Activated naive CD4-positive, alpha-beta T cell treated with anti-CD3 and anti-CD28 coated beads, Interleukin-2, amount 50 U/mL, for 72 hours (primary cell): ENCODE measurements at regions not wholly inside any gene's neighbourhood (a gene's known extent, or its start where the extent isn't known, plus 50 kb on each side); places are given as distances from the start of the nearest gene placed in this dataset.
"Not testable (repeated sequence)": the region's sequence is repeated elsewhere in the genome, so short reads cannot be mapped to it uniquely, and the experiment has no call there.

Experiments used
- ATAC-seq, 2 donors: fragments of 150-1000 bp; cut with Tn5 transposase; 2 replicates each; pipeline ENCODE4 v1.10.0; 2021; ENCODE audit warnings: mild to moderate bottlenecking in 2 of 2, moderate library complexity in 2 of 2
- DNase-seq, 2 donors: peaks; one replicate each; pipeline ENCODE4 v3.0.0; 2021 to 2022; ENCODE audit warnings: low spot score in 2 of 2
- H3K27ac Mint-ChIP-seq, 2 donors: one replicate each; pipeline ENCODE4 v1.8.0; 2022; ENCODE audit warnings: mild to moderate bottlenecking in 2 of 2, mixed read lengths in 2 of 2
- H3K36me3 Mint-ChIP-seq, 2 donors: one replicate each; pipeline ENCODE4 v1.8.0; 2022; ENCODE audit warnings: mixed read lengths in 2 of 2
- H3K9me3 Mint-ChIP-seq, 2 donors: one replicate each; pipeline ENCODE4 v1.8.0; 2022; ENCODE audit warnings: mixed read lengths in 2 of 2

DNA sequence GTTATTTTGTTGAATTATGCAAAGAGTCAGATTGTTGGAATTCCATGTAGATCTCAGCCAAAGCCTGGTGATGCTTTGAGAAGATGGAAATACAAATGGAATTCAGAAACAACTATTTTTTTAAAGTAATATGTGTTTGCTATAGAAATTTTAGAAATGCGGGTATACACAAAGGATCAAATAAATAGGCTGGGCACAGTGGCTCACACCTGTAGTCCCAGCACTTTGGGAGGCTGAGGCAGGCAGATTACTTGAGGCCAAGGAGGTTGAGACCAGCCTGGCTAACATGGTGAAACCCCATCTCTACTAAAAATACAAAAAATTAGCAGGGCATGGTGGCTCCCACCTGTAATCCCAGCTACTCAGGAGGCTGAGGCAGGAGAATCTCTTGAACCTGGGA lies 155.1 kb downstream of the MYCN start:
- H3K36me3 Mint-ChIP-seq, DNase-seq, H3K9me3 Mint-ChIP-seq, ATAC-seq, H3K27ac Mint-ChIP-seq: not testable (repeated sequence)

DNA sequence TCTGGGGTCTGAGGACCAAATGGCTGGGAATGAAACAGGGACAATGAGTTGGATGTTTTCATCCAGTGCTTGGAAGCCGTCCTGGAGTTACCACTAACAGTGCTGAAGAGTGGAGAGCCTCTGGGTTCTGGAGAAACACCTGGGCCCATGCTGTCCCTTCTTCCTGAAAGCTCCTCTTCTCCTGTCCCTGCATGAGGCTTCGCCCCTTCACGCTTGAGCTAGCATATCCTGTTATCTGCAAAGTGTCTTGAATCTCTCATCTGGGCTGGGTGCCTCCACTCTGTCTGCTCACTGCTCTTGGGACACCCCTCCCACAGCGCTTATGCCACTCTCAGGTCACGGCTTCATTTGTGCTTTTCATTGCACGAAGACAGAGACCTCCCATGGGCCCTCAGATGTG lies 154.5 kb downstream of the MYCN start:
- Mint-ChIP-seq H3K9me3 (no peaks in the 10 kb centered on the region), H3K27ac (no peak overlapping the region), H3K36me3 (no peaks in the 10 kb centered on the region)
- DNase-seq: no peak
- ATAC-seq: no peak

DNA sequence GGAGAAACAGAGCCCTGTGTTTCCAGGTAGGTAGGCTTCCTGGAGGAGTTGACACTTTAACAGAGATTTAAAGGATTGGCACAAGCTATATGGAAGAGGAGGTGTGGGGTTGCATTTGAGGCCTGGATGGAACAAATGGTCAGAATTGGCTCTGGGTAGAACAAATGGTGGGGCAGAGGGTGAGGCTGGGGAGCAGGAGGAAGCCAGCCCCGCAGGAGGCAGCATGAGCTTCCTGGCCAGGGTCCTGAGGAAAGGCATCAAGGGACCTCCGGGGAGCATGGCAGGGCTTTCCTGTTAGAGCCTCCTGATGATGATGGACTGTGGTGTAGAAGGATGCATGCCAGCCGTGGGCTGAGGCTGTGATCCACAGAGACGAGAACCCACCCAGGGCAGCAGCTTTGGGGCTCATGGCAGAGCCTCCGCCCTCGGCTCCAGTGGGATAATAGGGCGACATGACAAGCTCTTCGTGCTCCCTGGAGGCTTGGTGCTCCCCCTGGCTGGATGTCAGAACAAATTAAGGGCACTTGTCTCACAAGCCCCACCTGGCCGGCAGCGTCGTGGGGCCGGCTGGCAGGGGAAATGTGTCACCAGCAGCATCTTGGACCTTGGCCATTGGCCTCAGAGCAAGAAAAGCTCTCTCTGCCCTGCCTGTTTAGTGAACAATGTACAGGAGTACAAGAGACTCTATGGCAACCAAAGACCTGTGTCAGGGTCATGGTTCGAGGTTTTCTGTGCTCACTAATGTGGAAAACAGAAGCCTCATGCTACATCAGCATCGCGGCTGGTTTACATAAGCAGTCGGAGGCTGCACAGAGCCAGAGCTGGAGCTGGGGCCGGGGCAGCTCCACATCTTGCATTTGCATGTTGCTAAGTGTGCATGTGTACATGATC lies 153.5 kb downstream of the MYCN start:
- DNase-seq: no peak

DNA sequence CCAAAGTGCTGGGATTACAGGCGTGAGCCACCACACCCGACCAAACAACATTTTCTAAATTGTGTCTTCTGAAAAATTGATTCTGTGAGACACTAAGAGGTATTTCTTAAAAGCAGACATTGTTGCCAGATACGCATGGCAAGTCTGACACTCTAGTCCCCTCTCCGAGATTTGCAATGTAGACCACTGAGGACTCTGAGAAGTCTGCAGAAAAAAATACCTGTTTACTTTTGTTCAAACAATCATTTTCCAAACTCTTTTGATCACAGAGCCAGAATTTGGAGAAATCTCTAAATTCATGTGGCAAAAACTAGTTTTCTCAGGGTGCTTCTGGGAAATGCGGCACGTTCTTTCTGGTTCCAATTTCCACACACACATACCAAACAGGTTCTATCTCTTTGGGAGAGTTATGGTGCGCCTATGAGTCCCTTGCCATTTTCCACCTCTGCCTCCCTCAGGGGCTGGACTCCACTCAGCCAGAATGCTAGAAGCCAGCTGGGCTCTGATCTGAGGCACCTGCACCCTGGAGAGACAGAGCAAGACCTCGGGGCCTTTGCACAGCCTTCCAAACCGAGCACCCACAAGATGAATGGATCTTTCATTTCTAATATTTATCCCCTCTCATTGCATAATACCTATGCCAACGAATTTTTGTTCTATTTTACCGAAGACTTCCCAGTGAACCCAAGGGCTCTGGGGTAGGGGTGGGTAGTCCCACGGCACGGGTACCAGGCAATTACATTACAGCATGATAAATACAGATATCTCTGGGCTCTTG lies 152.7 kb downstream of the MYCN start:
- no peak for ATAC-seq
- Mint-ChIP-seq H3K36me3 (no peaks in the 10 kb centered on the region), H3K9me3 (no peaks in the 10 kb centered on the region), H3K27ac (no peak overlapping the region)
- DNase-seq: no peak

More for the DNA sequence above, 153.5 kb downstream of the MYCN start:
- no peak for ATAC-seq
- no peaks in the 10 kb centered on the region for H3K9me3 Mint-ChIP-seq
- no peaks in the 10 kb centered on the region for H3K36me3 Mint-ChIP-seq
- H3K27ac Mint-ChIP-seq: no peak overlapping the region

DNA sequence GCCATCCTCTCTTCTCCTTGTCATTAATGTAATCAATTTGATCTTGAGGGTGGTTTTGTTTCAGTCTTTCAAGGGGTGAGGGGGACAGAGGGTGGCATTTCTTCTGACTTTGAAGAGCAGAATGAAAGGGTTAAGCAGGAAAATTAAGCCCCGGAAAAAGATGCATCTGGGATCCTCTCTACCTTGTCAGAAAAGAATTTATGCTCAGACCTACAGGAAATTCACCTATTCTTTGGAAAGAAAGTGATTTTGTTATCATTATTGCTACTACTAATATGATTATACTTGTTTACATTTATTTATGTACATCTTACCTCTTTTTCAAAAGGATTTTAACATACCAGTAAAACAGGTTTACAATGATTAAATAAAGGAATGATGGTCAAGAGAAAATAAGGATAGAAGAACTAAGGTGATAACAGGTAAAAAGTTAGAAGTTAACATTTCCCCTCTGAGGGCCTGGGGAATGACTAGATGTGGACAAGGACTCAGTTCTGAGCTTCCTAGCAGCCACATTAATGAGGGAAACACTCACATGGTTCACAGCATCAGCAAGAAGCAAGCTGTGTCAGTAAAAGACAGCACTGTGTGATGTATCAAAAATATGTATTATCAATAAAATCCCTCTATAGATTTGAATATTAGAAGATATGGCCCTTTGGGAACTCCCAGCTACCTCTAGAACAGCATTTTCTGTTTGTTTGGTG lies 151.4 kb downstream of the MYCN start:
- Mint-ChIP-seq H3K36me3 (no peaks in the 10 kb centered on the region), H3K9me3 (no peaks in the 10 kb centered on the region), H3K27ac (no peak overlapping the region)
- ATAC-seq (no peak), DNase-seq (no peak)

DNA sequence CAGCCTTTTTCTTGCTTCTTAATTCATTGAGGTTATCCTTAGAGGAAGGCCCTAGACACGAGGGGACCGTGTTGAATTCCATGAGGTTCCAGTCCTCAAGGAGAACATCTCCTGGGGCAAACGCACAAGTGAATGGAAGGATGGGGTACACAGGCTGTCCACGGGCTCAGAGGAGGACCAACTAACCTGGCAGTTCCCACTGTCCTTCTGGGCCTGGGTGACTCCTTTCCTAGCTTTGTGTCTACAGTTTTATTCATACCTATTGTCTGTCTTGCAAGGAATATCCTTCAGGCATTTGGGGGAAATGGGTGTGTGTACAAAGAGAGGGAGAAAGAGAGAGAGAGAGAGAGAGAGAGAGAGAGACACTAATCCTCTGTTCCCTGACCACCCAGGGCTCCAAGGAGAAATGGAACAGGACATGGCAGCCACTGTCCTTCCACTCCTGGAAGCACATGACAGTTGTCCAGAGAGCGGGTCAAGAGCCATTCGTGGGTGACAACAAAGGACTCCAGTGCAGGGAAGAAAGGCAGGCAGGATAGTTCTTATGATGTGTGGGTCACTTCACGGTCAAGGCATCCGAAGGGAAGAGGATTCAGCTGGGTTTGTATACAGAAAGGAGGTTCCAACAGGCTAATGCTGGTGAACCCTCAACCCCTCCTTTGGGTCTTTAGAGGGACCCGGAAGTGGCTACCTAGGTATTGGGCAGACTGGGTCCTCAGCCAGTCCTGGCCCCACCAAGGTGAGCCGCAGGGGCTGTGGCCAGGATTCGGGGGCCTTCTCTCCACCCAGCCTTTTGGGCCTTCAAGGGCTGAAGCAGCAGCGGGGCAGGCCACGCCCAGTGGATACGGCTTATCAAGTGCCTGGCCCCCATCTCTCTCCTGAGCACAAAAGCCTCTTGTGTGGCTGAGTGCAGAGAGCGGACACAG lies 150.6 kb downstream of the MYCN start:
- ATAC-seq (no peak), DNase-seq (no peak)
- H3K36me3 Mint-ChIP-seq: no peaks in the 10 kb centered on the region
- H3K9me3 Mint-ChIP-seq: no peaks in the 10 kb centered on the region
- peak overlapping the region in 1 of 2 donors; percentile 60 for H3K27ac Mint-ChIP-seq

DNA sequence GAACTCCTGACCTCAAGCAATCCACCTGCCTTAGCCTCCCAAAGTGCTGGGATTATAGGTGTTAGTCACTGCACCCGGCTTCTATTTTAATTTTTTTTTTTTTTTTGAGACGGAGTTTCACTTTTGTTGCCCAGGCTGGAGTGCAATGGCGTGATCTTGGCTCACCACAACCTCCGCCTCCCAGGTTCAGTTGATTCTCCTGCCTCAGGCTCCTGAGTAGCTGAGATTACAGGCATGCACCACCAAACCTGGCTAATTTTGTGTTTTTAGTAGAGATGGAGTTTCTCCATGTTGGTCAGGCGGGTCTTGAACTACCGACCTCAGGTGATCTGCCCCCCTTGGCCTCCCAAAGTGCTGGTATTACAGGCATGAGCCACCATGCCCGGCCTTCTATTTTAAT lies 149.1 kb downstream of the MYCN start:
- not testable (repeated sequence) for H3K27ac Mint-ChIP-seq, H3K9me3 Mint-ChIP-seq, DNase-seq, ATAC-seq, H3K36me3 Mint-ChIP-seq

DNA sequence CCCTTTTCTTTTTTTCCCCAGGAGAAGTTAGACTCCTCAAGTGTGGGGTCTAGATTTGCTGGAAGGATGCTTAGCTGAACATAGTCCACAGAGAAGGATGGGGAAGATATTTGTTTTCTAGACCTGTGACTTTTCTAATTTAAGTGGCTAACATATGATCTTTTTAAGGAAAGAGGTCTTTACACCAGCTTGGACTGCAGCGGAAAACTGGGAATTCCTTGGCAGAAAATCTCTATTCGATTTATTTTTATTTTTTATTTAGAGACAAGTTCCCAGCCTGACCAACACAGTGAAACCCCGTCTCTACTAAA lies 148.4 kb downstream of the MYCN start:
- H3K27ac Mint-ChIP-seq: no peak overlapping the region
- no peaks in the 10 kb centered on the region for H3K9me3 Mint-ChIP-seq
- no peaks in the 10 kb centered on the region for H3K36me3 Mint-ChIP-seq
- DNase-seq (no peak), ATAC-seq (no peak)

DNA sequence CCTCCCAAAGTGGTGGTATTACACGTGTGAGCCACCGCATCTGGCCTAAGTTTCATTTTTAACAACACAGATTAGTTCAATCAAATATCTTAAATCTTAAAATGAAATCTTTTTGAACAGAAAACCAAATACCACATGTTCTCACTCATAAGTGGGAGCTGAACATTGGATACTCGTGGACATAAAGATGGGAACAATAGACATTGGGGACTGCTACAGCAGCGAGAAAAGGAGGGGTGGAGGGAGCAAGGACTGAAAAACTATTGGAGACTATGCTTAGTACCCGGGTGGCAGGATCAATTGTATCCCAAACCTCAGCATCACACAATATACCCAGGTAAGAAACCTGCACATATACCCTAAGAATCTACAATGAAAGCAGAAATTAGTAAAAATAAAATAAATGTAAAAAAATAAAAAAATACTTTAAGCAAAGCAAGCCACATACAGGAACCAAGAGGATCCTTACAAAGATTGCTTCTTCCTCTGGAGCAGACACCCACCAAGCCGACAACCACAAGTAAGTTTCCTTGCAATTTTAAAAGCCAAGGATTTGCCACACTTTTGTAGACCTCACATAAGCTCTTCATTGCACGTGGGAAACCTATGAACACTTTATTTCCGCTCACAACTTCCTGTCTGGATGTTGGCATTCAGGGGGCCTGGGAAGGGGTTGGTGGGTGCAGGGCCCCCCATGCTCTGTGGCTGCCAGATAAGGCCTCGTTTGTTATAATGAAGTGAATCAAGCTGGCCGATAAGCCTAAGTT lies 147.9 kb downstream of the MYCN start:
- Mint-ChIP-seq H3K27ac (no peak overlapping the region), H3K36me3 (no peaks in the 10 kb centered on the region), H3K9me3 (no peaks in the 10 kb centered on the region)
- no peak for ATAC-seq
- no peak for DNase-seq

DNA sequence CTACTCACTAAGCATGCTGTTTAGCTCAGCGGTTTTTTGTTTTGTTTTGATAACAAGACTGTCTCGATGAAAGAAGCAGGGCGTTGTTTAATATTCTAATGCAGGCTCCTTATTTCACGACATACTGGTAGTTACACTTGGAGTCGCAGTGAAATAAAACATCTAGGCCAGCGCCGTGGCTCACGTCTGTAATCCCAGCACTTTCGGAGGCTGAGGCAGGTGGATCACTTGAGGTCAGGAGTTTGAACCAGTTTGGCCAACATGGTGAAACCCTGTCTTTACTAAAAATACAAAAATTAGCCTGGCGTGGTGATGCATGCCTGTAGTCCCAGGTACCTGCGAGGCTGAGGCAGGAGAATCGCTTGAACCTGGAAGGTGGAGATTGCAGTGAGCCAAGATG lies 145.8 kb downstream of the MYCN start:
- H3K36me3 Mint-ChIP-seq, ATAC-seq, DNase-seq, H3K9me3 Mint-ChIP-seq, H3K27ac Mint-ChIP-seq: not testable (repeated sequence)

DNA sequence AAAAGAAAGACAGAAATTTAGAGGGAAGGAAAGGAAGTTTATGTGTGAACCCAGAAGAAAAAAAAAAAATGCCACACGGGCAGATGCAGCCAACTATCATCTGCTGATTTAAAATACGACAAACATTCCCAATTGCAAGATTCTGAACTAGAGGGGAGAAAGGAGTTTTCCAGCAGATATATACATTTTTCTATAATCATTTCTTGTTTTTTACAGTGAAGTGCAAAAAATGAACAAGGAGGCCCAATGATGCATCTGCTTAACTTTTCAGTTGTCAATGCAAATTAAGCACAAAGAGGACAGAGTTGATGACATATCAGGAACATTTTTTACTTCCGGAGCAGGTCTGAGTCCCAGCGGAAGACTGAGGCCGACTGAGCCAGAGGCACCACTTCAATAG lies 144.7 kb downstream of the MYCN start:
- ATAC-seq: no peak
- no peak overlapping the region for H3K27ac Mint-ChIP-seq
- no peak for DNase-seq
- no peaks in the 10 kb centered on the region for H3K9me3 Mint-ChIP-seq
- H3K36me3 Mint-ChIP-seq: no peaks in the 10 kb centered on the region

DNA sequence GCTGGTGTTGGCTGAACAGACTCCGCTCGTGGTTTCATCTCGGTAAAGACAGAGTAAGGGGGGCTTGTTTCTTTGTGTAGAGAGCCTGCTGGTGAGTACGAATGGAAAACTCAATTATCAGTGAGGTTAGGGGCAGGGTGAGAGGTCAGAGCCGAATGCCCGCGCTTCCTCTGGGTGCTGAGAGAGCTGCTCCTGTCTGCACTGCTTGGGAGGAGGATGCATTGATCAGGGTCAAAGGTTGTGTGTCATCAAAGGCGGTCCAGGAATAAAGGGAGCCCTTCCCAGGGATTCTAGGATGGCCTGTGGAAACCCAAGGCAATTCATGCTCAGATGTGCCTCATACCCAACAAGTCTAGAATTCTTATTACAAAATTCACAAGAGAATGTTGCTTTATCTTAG lies 143.9 kb downstream of the MYCN start:
- Mint-ChIP-seq H3K27ac (no peak overlapping the region), H3K36me3 (no peaks in the 10 kb centered on the region), H3K9me3 (no peaks in the 10 kb centered on the region)
- ATAC-seq (no peak), DNase-seq (no peak)

DNA sequence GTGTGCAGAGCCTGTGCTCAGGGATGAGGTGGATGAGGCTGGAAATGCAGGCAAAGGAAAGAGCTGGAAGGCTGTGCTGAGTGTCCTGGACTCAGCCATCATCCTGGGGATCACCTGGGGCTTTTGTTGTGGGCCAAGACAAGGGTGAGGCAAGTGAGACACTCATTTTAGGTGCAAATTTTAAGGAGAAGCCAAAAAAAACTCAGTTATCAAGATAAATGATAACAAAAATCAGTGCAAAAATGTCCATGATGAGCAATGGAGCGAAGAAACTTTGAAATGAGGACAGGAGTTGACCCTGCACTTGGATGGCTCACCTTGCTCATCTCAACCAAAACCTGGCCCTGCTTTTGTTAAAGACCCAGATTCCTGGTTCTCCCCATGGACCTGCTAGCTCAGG lies 141.9 kb downstream of the MYCN start:
- DNase-seq (no peak), ATAC-seq (no peak)
- no peaks in the 10 kb centered on the region for H3K36me3 Mint-ChIP-seq
- H3K27ac Mint-ChIP-seq: no peak overlapping the region
- no peaks in the 10 kb centered on the region for H3K9me3 Mint-ChIP-seq

DNA sequence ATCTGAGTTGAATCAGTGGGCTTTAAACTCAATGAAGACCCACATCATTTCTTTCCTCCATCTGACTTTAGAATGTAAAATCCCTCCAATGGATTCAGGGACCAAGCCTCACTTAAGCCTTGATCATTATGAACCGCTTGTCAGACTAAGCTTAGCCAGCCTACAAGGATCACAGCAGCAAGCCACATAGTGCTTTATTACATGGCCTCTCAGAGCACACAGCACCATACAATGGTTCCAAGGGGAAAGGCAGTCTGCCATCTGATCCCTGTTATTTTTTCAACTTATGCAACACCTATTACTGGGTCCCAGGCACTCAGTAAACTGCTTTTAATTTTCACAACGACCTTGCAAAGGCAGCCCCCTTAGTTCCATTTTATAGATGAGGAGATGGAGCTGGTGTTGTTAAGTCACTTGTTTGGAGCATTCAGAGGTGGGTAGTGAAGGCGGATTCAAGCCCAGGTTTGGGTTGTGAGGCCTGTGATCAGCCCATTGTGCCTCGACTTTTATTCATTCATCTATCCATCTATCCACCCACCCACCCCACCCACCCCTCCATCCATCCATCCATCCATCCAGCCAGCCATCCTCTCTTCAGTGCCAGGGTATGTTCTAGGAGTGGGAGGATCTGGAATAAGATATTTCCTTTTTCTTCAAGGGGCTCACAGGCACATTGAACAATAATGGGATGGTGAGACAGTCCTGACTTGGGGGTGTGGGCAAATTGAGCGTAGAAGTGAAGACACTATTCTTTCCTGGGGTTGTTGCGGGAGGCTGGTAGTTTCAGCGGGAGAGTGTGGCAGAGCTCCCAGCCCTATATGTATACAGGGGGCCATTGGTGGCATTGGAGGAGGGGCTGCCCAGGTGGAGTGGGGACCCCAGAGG lies 141.2 kb downstream of the MYCN start:
- H3K9me3 Mint-ChIP-seq: no peaks in the 10 kb centered on the region
- ATAC-seq (no peak), DNase-seq (no peak)
- H3K36me3 Mint-ChIP-seq: no peaks in the 10 kb centered on the region
- H3K27ac Mint-ChIP-seq: no peak overlapping the region

DNA sequence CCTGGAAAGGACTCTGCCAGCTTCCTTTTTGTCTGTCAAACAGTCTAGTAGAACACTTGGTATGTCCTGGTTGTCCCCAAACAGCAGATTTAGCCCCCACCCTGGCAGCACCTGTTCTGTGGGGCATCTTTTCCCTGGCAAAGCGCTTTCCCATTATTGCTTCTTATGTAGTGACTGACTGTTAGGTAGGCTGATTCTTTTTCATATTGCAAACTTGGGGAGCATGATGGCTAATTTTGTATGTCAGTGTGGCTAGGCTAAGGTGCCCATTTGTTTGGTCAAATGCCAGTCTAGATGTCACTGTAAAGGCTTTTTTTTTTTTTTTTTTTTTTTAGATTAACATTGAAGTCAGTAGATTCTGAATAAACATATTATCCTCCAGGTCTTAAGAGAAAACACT lies 140.2 kb downstream of the MYCN start:
- ATAC-seq (no peak), DNase-seq (no peak)
- Mint-ChIP-seq H3K27ac (no peak overlapping the region), H3K36me3 (no peaks in the 10 kb centered on the region), H3K9me3 (no peaks in the 10 kb centered on the region)
